ENCODE measurements at regions not wholly inside any gene's neighbourhood (a gene's known extent, or its start where the extent isn't known, plus 50 kb on each side); places are given as distances from the start of the nearest gene placed in this dataset.

- H3K27me3 ChIP-seq (replicated peaks; ENCODE audit: insufficient read depth) = no peaks in the 10 kb centered on the region
- DNase-seq (ENCODE audit: low spot score) (no peak), ATAC-seq (ENCODE audit: insufficient number of reproducible peaks, low FRiP score, low read depth) (no peak)
- TF ChIP-seq CTCF (IDR thresholded peaks at IDR 0.05) = no peak
- H3K4me1 ChIP-seq (ENCODE audit: control insufficient read depth in 1 of 2, low read depth in 2 of 2) = no peaks in the 10 kb centered on the region
- no peaks in the 10 kb centered on the region for H3K36me3 ChIP-seq
- no peak overlapping the region for H3K27ac ChIP-seq
- no peaks in the 10 kb centered on the region for H3K9me3 ChIP-seq
- no peak overlapping the region for H3K4me3 ChIP-seq
Measured at GRCh38 chrX:129006491-129006890, 516.8 kb downstream of the SMARCA1 start.

- no peak for ATAC-seq (ENCODE audit: insufficient number of reproducible peaks, low FRiP score, low read depth)
- TF ChIP-seq CTCF (IDR thresholded peaks at IDR 0.05) = no peak
Measured at GRCh38 chrX:129000797-129001196, 522.5 kb downstream of the SMARCA1 start.

GRCh38 chrX:129000018-129000417 is 523.3 kb downstream of the SMARCA1 start:
- Histone ChIP-seq H3K4me3 (no peak overlapping the region), H3K36me3 (no peaks in the 10 kb centered on the region), H3K9me3 (no peaks in the 10 kb centered on the region), H3K4me1 (ENCODE audit: control insufficient read depth in 1 of 2, low read depth in 2 of 2) (no peaks in the 10 kb centered on the region), H3K27ac (no peak overlapping the region), H3K27me3 (replicated peaks; ENCODE audit: insufficient read depth) (no peaks in the 10 kb centered on the region)
- no peak for TF ChIP-seq CTCF (IDR thresholded peaks at IDR 0.05)
- DNase-seq (ENCODE audit: low spot score) (no peak), ATAC-seq (ENCODE audit: insufficient number of reproducible peaks, low FRiP score, low read depth) (no peak)

More at GRCh38 chrX:129000797-129001196, 522.5 kb downstream of the SMARCA1 start:
- Histone ChIP-seq H3K27me3 (replicated peaks; ENCODE audit: insufficient read depth) (no peaks in the 10 kb centered on the region), H3K36me3 (no peaks in the 10 kb centered on the region), H3K4me1 (ENCODE audit: control insufficient read depth in 1 of 2, low read depth in 2 of 2) (no peaks in the 10 kb centered on the region), H3K27ac (no peak overlapping the region), H3K9me3 (no peaks in the 10 kb centered on the region), H3K4me3 (no peak overlapping the region)
- no peak for DNase-seq (ENCODE audit: low spot score)

GRCh38 chrX:128992107-128992971 is 531.0 kb downstream of the SMARCA1 start:
- no peak overlapping the region for H3K27ac ChIP-seq

GRCh38 chrX:128975745-128976144 is 547.5 kb downstream of the SMARCA1 start:
- H3K4me3 ChIP-seq = no peak overlapping the region
- DNase-seq (ENCODE audit: low spot score) = no peak
- no peak for ATAC-seq (ENCODE audit: insufficient number of reproducible peaks, low FRiP score, low read depth)
- H3K4me1 ChIP-seq (ENCODE audit: control insufficient read depth in 1 of 2, low read depth in 2 of 2) = no peaks in the 10 kb centered on the region
- no peak overlapping the region for H3K27ac ChIP-seq
- H3K9me3 ChIP-seq = no peaks in the 10 kb centered on the region
- H3K27me3 ChIP-seq (replicated peaks; ENCODE audit: insufficient read depth) = no peaks in the 10 kb centered on the region
- no peaks in the 10 kb centered on the region for H3K36me3 ChIP-seq
- no peak for TF ChIP-seq CTCF (IDR thresholded peaks at IDR 0.05)

More at GRCh38 chrX:128992107-128992971, 531.0 kb downstream of the SMARCA1 start:
- Histone ChIP-seq H3K27me3 (replicated peaks; ENCODE audit: insufficient read depth) (no peaks in the 10 kb centered on the region), H3K9me3 (no peaks in the 10 kb centered on the region), H3K4me3 (no peak overlapping the region), H3K4me1 (ENCODE audit: control insufficient read depth in 1 of 2, low read depth in 2 of 2) (no peaks in the 10 kb centered on the region), H3K36me3 (no peaks in the 10 kb centered on the region)
- no peak for TF ChIP-seq CTCF (IDR thresholded peaks at IDR 0.05)
- ATAC-seq (ENCODE audit: insufficient number of reproducible peaks, low FRiP score, low read depth) (no peak), DNase-seq (ENCODE audit: low spot score) (no peak)
